ENCODE measurements at regions not wholly inside any gene's neighbourhood (a gene's known extent, or its start where the extent isn't known, plus 50 kb on each side); places are given as distances from the start of the nearest gene placed in this dataset.
"Not testable (repeated sequence)": the region's sequence is repeated elsewhere in the genome, so short reads cannot be mapped to it uniquely, and the experiment has no call there.

- DNase-seq (ENCODE audit: low read depth in 2 of 2): no peak
Measured at GRCh38 chr5:142259758-142260157, 65.1 kb downstream of the SPRY4 start.

- DNase-seq (ENCODE audit: low read depth in 2 of 2): peak in 1 of 2 donors; percentile 6
Measured at GRCh38 chr5:142255831-142256230, 69.0 kb downstream of the SPRY4 start.

- no peak for DNase-seq (ENCODE audit: low read depth in 2 of 2)
Measured at GRCh38 chr5:142254431-142254830, 70.4 kb downstream of the SPRY4 start.

- DNase-seq (ENCODE audit: low read depth in 2 of 2): no peak
Measured at GRCh38 chr5:142253938-142254337, 70.9 kb downstream of the SPRY4 start.

GRCh38 chr5:142250119-142250518 is 74.7 kb downstream of the SPRY4 start:
- no peak for DNase-seq (ENCODE audit: low read depth in 2 of 2)

- no peak for DNase-seq (ENCODE audit: low read depth in 2 of 2)
Measured at GRCh38 chr5:142248853-142249462, 75.9 kb downstream of the SPRY4 start.

GRCh38 chr5:142246258-142246657 is 78.6 kb downstream of the SPRY4 start:
- DNase-seq (ENCODE audit: low read depth in 2 of 2): peak in 1 of 2 donors; percentile 76

GRCh38 chr5:142245786-142246185 is 79.0 kb downstream of the SPRY4 start:
- DNase-seq (ENCODE audit: low read depth in 2 of 2): peak in 1 of 2 donors; percentile 78

- DNase-seq (ENCODE audit: low read depth in 2 of 2): no peak
Measured at GRCh38 chr5:142244440-142244839, 80.4 kb downstream of the SPRY4 start.

GRCh38 chr5:142242272-142242671 is 82.5 kb downstream of the SPRY4 start:
- no peak for DNase-seq (ENCODE audit: low read depth in 2 of 2)

GRCh38 chr5:142239394-142240159 is 85.2 kb downstream of the SPRY4 start:
- DNase-seq (ENCODE audit: low read depth in 2 of 2): no peak

GRCh38 chr5:142237707-142238106 is 87.1 kb downstream of the SPRY4 start:
- no peak for DNase-seq (ENCODE audit: low read depth in 2 of 2)

- not testable (repeated sequence) for DNase-seq (ENCODE audit: low read depth in 2 of 2)
Measured at GRCh38 chr5:142236673-142237290, 88.0 kb downstream of the SPRY4 start.

- no peak for DNase-seq (ENCODE audit: low read depth in 2 of 2)
Measured at GRCh38 chr5:142235870-142236672, 88.8 kb downstream of the SPRY4 start.

- DNase-seq (ENCODE audit: low read depth in 2 of 2): peak; percentile 48 to 53
Measured at GRCh38 chr5:142235050-142235797, 89.6 kb downstream of the SPRY4 start.

- DNase-seq (ENCODE audit: low read depth in 2 of 2): no peak
Measured at GRCh38 chr5:142233083-142234032, 91.5 kb downstream of the SPRY4 start.

GRCh38 chr5:142230949-142231348 is 93.9 kb downstream of the SPRY4 start:
- DNase-seq (ENCODE audit: low read depth in 2 of 2): peak in 1 of 2 donors; percentile 25

- DNase-seq (ENCODE audit: low read depth in 2 of 2): no peak
Measured at GRCh38 chr5:142225141-142225540, 99.7 kb downstream of the SPRY4 start.

GRCh38 chr5:142222866-142223558 is 101.8 kb downstream of the SPRY4 start:
- no peak for DNase-seq (ENCODE audit: low read depth in 2 of 2)

Data from lung microvascular endothelial cell (primary cell).